WTC11 (cell line): ENCODE measurements at regions not wholly inside any gene's neighbourhood (a gene's known extent, or its start where the extent isn't known, plus 50 kb on each side); places are given as distances from the start of the nearest gene placed in this dataset.

Source experiments
- ATAC-seq: fragments of 200-7000 bp; cut with Tn5 transposase; 2 replicates; pipeline ENCODE4 v1.10.0; 2021; ENCODE audit warnings: mild to moderate bottlenecking, moderate library complexity
- CTCF ChIA-PET: fragments of 300-600 bp; sonication (Branson Sonifier 250); formaldehyde crosslinking; loops from one replicate; lab custom pipeline; 2021; ENCODE audit warnings: antibody characterized with exemption; lab: Charles Lee
- POLR2A ChIA-PET: fragments of 350-600 bp; sonication (Branson Sonifier 250); formaldehyde crosslinking; loops from one replicate; lab custom pipeline; 2021; ENCODE audit warnings: antibody characterized with exemption; lab: Charles Lee
- DNase-seq: peaks from one replicate; pipeline ENCODE4 v3.0.0; 2021; ENCODE audit warnings: low spot score
- H3K27ac Mint-ChIP-seq: 2 replicates; pipeline ENCODE4 v1.8.0; 2021; ENCODE audit warnings: mixed read lengths
- H3K27me3 Mint-ChIP-seq: 2 replicates; pipeline ENCODE4 v1.8.0; 2021; ENCODE audit warnings: low read depth, mild to moderate bottlenecking, moderate library complexity, mixed read lengths
- H3K36me3 Mint-ChIP-seq: 2 replicates; pipeline ENCODE4 v1.8.0; 2021; ENCODE audit warnings: mixed read lengths
- H3K4me1 Mint-ChIP-seq: 2 replicates; pipeline ENCODE4 v1.8.0; 2022; ENCODE audit warnings: mixed read lengths
- H3K4me3 Mint-ChIP-seq: 2 replicates; pipeline ENCODE4 v1.8.0; 2021; ENCODE audit warnings: mild to moderate bottlenecking, moderate library complexity, mixed read lengths
- H3K9me3 Mint-ChIP-seq: 2 replicates; pipeline ENCODE4 v1.8.0; 2021; ENCODE audit warnings: mixed read lengths
- ATF3 ChIP-seq: sonication (generic); formaldehyde crosslinking; conservative IDR thresholded peaks from 2 replicates; pipeline ENCODE4 v1.8.1; 2022; ENCODE audit warnings: mild to moderate bottlenecking, missing genetic modification reagents
- EMX1 ChIP-seq: fragments of 250-450 bp; sonication (Bioruptor Pico); IDR thresholded peaks from 2 replicates; pipeline ENCODE4 v1.8.0; 2021; ENCODE audit warnings: mild to moderate bottlenecking
- ERG ChIP-seq: fragments of 250-450 bp; sonication (Bioruptor Pico); IDR thresholded peaks from 2 replicates; pipeline ENCODE4 v1.8.0; 2021; ENCODE audit warnings: mild to moderate bottlenecking
- ETV6 ChIP-seq: sonication (generic); formaldehyde crosslinking; IDR thresholded peaks from 2 replicates; pipeline ENCODE4 v1.8.1; 2022; ENCODE audit warnings: mild to moderate bottlenecking, missing genetic modification reagents
- FOXJ3 ChIP-seq: sonication (generic); formaldehyde crosslinking; IDR thresholded peaks from 2 replicates; pipeline ENCODE4 v1.9.0; 2021; ENCODE audit warnings: missing genetic modification reagents, mild to moderate bottlenecking, borderline replicate concordance
- FOXK1 ChIP-seq: sonication (generic); formaldehyde crosslinking; IDR thresholded peaks from 2 replicates; pipeline ENCODE4 v1.8.0; 2022; ENCODE audit warnings: mild to moderate bottlenecking, moderate library complexity, missing genetic modification reagents
- GTF2I ChIP-seq: fragments of 250-450 bp; sonication (Bioruptor Pico); conservative IDR thresholded peaks from 2 replicates; pipeline ENCODE4 v1.4.0; 2021; ENCODE audit warnings: mild to moderate bottlenecking
- HMGXB4 ChIP-seq: sonication (generic); formaldehyde crosslinking; IDR thresholded peaks from 2 replicates; pipeline ENCODE4 v1.8.1; 2023; ENCODE audit warnings: mild to moderate bottlenecking, moderate library complexity, missing genetic modification reagents
- MAX ChIP-seq: sonication (generic); formaldehyde crosslinking; IDR thresholded peaks from 2 replicates; pipeline ENCODE4 v1.8.0; 2022; ENCODE audit warnings: mild to moderate bottlenecking, missing genetic modification reagents
- NFE2L1 ChIP-seq: sonication (generic); formaldehyde crosslinking; IDR thresholded peaks from 2 replicates; pipeline ENCODE4 v1.8.1; 2023; ENCODE audit warnings: missing genetic modification reagents
- SOX15 ChIP-seq: fragments of 250-450 bp; sonication (Bioruptor Pico); IDR thresholded peaks from 2 replicates; pipeline ENCODE4 v1.9.0; 2021; ENCODE audit warnings: mild to moderate bottlenecking
- TEAD4 ChIP-seq: sonication (generic); formaldehyde crosslinking; IDR thresholded peaks from 2 replicates; pipeline ENCODE4 v1.8.0; 2022; ENCODE audit warnings: mild to moderate bottlenecking, missing genetic modification reagents
- ZBTB43 ChIP-seq: sonication (generic); formaldehyde crosslinking; IDR thresholded peaks from 2 replicates; pipeline ENCODE4 v1.8.1; 2023; ENCODE audit warnings: mild to moderate bottlenecking, missing genetic modification reagents
- ZNF232 ChIP-seq: sonication (generic); formaldehyde crosslinking; IDR thresholded peaks from 2 replicates; pipeline ENCODE4 v1.8.0; 2022; ENCODE audit warnings: mild to moderate bottlenecking, missing genetic modification reagents
- ZNF281 ChIP-seq: sonication (generic); formaldehyde crosslinking; IDR thresholded peaks from 2 replicates; pipeline ENCODE4 v1.8.0; 2023; ENCODE audit warnings: mild to moderate bottlenecking, missing genetic modification reagents
- ZSCAN18 ChIP-seq: fragments of 250-450 bp; sonication (Bioruptor Pico); IDR thresholded peaks from 2 replicates; pipeline ENCODE4 v2.1.2; 2022; ENCODE audit warnings: mild to moderate bottlenecking, moderate library complexity

- no peak for TF ChIP-seq HMGXB4 (CRISPR knock-in tag)
- TF ChIP-seq ZSCAN18 (CRISPR knock-in tag), result no peak
- no peak for TF ChIP-seq ATF3
- no peak for TF ChIP-seq FOXJ3 (CRISPR knock-in tag)
- TF ChIP-seq NFE2L1 (CRISPR knock-in tag), result no peak
- no peak for TF ChIP-seq EMX1
- TF ChIP-seq ERG, result no peak
- TF ChIP-seq ETV6 (CRISPR knock-in tag), result no peak
- no peak for TF ChIP-seq MAX (CRISPR knock-in tag)
Observed at GRCh38 chr12:58651850-58652249, 268.5 kb downstream of the LRIG3 start (continued).

- POLR2A ChIA-PET, result no interaction called here
- H3K9me3 Mint-ChIP-seq, result peaks cover 26% of the 10 kb centered on the region
- no peak for ATAC-seq
Observed at GRCh38 chr12:58654021-58654420, 266.3 kb downstream of the LRIG3 start.

More at GRCh38 chr12:58654021-58654420, 266.3 kb downstream of the LRIG3 start:
- TF ChIP-seq SOX15 (CRISPR knock-in tag) (no peak), FOXK1 (CRISPR knock-in tag) (no peak), ZNF232 (CRISPR knock-in tag) (no peak), ZNF281 (CRISPR knock-in tag) (no peak), GTF2I (CRISPR knock-in tag) (no peak), TEAD4 (no peak), ZBTB43 (CRISPR knock-in tag) (no peak)
- CTCF ChIA-PET, result no interaction called here
- Mint-ChIP-seq H3K36me3 (peaks cover 17% of the 10 kb centered on the region), H3K4me1 (no peaks in the 10 kb centered on the region), H3K27me3 (no peaks in the 10 kb centered on the region), H3K4me3 (no peak overlapping the region), H3K27ac (no peak overlapping the region)
- DNase-seq, result no peak
